Adipocyte (in vitro differentiated cells): ENCODE measurements at regions not wholly inside any gene's neighbourhood (a gene's known extent, or its start where the extent isn't known, plus 50 kb on each side); places are given as distances from the start of the nearest gene placed in this dataset.
"Not testable (repeated sequence)": the region's sequence is repeated elsewhere in the genome, so short reads cannot be mapped to it uniquely, and the experiment has no call there.

Experiments used
- DNase-seq: peaks from one replicate; pipeline ENCODE4 v3.0.0-alpha.2; 2015; ENCODE audit warnings: low read depth
- H3K27me3 ChIP-seq: replicated peaks from 2 replicates; pipeline ENCODE4 v1.7.0; 2013; ENCODE audit warnings: mild to moderate bottlenecking, low read length, moderate library complexity; ENCODE audit not compliant: control insufficient read depth, insufficient read depth
- H3K36me3 ChIP-seq: 2 replicates; pipeline ENCODE4 v1.7.0; 2013; ENCODE audit warnings: low read length, mild to moderate bottlenecking, moderate library complexity; ENCODE audit not compliant: control insufficient read depth, insufficient read depth, severe bottlenecking
- H3K4me1 ChIP-seq: 2 replicates; pipeline ENCODE4 v1.7.0; 2013; ENCODE audit warnings: mild to moderate bottlenecking, low read length, moderate library complexity; ENCODE audit not compliant: control insufficient read depth, insufficient read depth
- H3K4me3 ChIP-seq: 2 replicates; pipeline ENCODE4 v1.7.0; 2013; ENCODE audit warnings: mild to moderate bottlenecking, low read length, moderate library complexity
- H3K9ac ChIP-seq: 2 replicates; pipeline ENCODE4 v1.7.0; 2013; ENCODE audit warnings: mild to moderate bottlenecking, low read length, moderate library complexity
- H3K9me3 ChIP-seq: 2 replicates; pipeline ENCODE4 v1.7.0; 2013; ENCODE audit warnings: mild to moderate bottlenecking, low read length, moderate library complexity; ENCODE audit not compliant: control insufficient read depth

DNA sequence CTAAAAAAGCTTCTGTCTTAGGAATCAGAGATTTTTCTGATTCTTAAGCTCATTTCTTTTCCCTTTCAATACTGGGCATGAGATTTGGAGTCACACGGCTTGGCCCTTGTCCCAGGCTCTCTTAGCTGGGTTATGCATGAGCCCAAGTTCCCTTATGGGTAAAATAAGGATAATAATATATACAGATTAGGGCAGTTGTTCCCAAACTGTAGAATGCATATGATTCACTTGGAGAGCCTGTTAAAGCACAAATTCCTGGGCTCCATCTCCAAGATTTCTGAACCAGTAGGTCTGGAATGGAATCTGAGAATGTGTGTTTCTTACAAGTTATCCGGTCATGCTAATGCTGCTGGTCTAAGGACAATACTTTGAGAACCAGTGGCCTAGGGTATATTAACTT is 154.0 kb downstream of the REEP3 start:
- no peaks in the 10 kb centered on the region for H3K9me3 ChIP-seq
- DNase-seq = peak; percentile 47
- no peaks in the 10 kb centered on the region for H3K36me3 ChIP-seq

DNA sequence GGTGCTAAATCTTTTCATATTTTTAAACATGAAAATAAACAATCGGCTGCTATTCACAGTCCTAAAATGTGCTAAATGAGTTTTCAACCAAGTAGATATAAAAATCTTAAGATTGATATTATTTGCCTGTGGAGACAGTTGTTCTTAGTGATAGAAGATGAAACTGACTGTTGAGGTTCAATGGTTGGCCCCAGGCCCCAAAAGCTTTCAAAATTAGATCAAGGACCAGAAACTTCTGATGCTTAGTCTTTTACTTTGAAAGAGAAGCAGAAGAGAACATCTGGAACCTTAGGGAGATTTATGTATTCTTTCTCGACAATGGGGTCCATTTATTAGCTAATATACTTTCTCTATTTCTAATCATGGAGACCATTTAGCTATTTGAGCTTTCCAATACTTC is 155.8 kb downstream of the REEP3 start:
- Histone ChIP-seq H3K27me3 (no peaks in the 10 kb centered on the region), H3K36me3 (no peaks in the 10 kb centered on the region), H3K9ac (no peak overlapping the region), H3K4me1 (peaks cover 30% of the 10 kb centered on the region), H3K4me3 (no peak overlapping the region), H3K9me3 (no peaks in the 10 kb centered on the region)
- DNase-seq = no peak

More for the DNA sequence above, 154.0 kb downstream of the REEP3 start:
- Histone ChIP-seq H3K4me3 (no peak overlapping the region), H3K9ac (peak overlapping the region; percentile 64), H3K4me1 (peaks cover 39% of the 10 kb centered on the region), H3K27me3 (no peaks in the 10 kb centered on the region)

DNA sequence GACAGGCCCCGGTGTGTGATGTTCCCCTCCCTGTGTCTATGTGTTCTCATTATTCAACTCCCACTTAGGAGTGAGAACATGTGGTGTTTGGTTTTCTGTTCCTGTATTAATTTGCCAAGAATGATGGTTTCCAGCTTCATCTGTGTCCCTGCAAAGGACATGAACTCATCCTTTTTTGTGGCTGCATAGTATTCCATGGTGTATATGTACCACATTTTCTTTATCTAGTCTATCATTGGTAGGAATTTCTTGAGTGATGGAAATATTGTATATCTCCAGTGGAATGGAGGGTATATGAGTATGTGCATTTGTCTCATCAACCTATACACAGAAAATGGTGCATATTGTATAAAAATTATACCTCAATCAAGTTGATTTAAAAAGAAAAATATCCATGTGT is 159.3 kb downstream of the REEP3 start:
- H3K27me3 ChIP-seq, H3K36me3 ChIP-seq, H3K9me3 ChIP-seq, H3K9ac ChIP-seq, DNase-seq, H3K4me3 ChIP-seq: not testable (repeated sequence)
- H3K4me1 ChIP-seq = peaks cover 20% of the 10 kb centered on the region

- H3K4me1 ChIP-seq = peaks cover 19% of the 10 kb centered on the region
- peak overlapping the region; percentile 73 for H3K9ac ChIP-seq
- peak; percentile 95 for DNase-seq
- H3K36me3 ChIP-seq = no peaks in the 10 kb centered on the region
- peak overlapping the region; percentile 25 for H3K4me3 ChIP-seq
- H3K9me3 ChIP-seq = no peaks in the 10 kb centered on the region
- H3K27me3 ChIP-seq = no peaks in the 10 kb centered on the region
Measured at GRCh38 chr10:63681993-63682697, 160.9 kb downstream of the REEP3 start.

DNA sequence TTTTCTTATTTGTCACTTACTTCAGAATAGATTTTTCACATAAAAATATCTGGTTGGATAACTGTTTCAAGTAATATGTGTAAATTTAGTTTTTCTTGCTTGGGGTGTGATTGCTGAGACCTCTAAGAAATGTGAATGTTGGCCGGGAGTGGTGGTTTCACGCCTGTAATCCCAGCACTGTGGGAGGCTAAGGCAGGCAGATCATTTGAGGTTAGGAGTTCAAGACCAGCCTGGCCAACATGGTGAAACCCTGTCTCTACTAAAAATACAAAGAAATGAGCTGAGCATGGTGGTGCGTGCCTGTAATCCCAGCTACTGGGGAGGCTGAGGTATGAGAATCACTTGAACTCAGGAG is 161.5 kb downstream of the REEP3 start:
- Histone ChIP-seq H3K9ac (peak overlapping the region; percentile 73), H3K4me3 (peak overlapping the region; percentile 25), H3K4me1 (peaks cover 19% of the 10 kb centered on the region)
- not testable (repeated sequence) for H3K9me3 ChIP-seq, H3K36me3 ChIP-seq, H3K27me3 ChIP-seq, DNase-seq

GRCh38 chr10:63683223-63683622 is 162.0 kb downstream of the REEP3 start:
- Histone ChIP-seq H3K27me3 (no peaks in the 10 kb centered on the region), H3K36me3 (no peaks in the 10 kb centered on the region), H3K4me3 (no peak overlapping the region), H3K4me1 (peaks cover 19% of the 10 kb centered on the region), H3K9ac (no peak overlapping the region), H3K9me3 (no peaks in the 10 kb centered on the region)
- no peak for DNase-seq

DNA sequence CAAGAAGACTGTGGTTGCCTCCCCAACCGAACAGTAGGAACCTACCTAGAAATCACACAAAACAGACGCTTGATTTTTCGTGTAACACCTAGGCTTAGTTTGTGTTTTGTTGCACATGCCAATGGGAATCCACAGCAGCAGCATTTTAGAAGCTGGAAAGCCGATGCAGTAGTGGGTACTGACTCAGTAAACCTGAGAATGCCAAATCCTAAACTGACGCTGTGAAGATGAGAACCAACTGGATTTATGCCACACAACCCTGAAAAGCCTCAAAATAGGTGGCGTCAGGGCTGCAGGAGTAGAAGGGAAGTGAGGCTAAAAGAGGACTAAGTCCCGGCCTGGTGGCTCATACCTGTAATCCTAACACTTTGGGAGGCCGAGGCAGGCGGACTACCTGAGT is 162.5 kb downstream of the REEP3 start:
- peaks cover 19% of the 10 kb centered on the region for H3K4me1 ChIP-seq
- no peak for DNase-seq

DNA sequence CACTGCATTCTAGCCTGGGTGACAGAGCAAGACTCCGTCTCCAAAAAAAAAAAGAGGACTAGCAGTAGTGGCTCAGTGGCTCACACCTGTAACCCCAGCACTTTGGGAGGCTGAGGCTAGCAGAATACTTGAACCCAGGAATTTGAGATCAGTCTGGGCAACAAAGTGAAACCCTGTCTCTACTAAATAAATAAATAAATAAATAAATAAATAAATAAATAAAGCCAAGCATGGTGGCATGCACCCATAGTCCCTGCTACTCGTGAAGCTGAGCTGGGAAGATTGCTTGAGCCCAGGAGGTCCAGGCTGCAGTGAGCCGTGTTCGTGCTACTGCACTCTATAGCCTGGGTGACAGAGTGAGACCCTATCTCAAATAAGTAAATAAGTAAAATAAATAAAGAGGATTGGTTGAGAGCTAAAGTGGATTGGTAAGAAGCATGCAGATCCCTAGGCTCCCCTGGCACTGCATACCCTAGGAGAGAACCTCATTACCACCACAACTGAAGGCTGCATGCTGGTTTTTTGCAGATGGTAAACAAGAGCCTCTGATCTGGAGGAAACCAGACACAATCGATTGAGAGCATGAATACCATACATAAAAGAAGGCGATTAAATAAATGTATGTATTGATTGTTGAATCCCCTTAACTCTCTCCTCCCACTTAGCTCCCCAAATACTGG is 163.2 kb downstream of the REEP3 start:
- DNase-seq = no peak
- Histone ChIP-seq H3K9me3 (no peaks in the 10 kb centered on the region), H3K36me3 (no peaks in the 10 kb centered on the region), H3K4me3 (no peak overlapping the region), H3K27me3 (no peaks in the 10 kb centered on the region), H3K4me1 (peaks cover 19% of the 10 kb centered on the region), H3K9ac (no peak overlapping the region)

More for the DNA sequence above, 162.5 kb downstream of the REEP3 start:
- H3K36me3 ChIP-seq = no peaks in the 10 kb centered on the region
- no peak overlapping the region for H3K4me3 ChIP-seq
- no peaks in the 10 kb centered on the region for H3K27me3 ChIP-seq
- H3K9me3 ChIP-seq = no peaks in the 10 kb centered on the region
- H3K9ac ChIP-seq = no peak overlapping the region

DNA sequence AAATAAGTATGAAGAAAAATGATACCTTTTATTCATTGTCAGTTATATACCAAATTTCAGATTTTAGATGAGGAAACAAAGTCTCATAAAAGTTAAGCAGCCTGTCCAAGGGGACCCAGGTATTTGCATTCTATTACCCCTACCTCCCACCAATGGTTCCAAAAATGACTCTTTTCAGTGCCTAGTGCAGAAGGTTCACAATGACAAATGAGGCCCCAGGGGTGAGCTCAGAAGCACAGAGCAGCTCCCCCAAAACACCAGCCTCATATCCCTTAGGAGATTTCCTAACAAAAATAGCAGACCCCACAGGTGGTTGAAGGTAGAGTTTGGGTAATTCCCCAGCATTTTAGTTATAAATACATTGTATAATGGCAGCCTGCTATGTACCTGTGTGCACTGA is 168.6 kb downstream of the REEP3 start:
- no peak for DNase-seq
- H3K4me1 ChIP-seq = peaks cover 8% of the 10 kb centered on the region

GRCh38 chr10:63692220-63692896 is 171.2 kb downstream of the REEP3 start:
- Histone ChIP-seq H3K27me3 (no peaks in the 10 kb centered on the region), H3K9ac (no peak overlapping the region), H3K36me3 (no peaks in the 10 kb centered on the region), H3K4me3 (peak overlapping the region; percentile 2), H3K4me1 (peaks cover 17% of the 10 kb centered on the region), H3K9me3 (no peaks in the 10 kb centered on the region)
- no peak for DNase-seq

More for the DNA sequence above, 168.6 kb downstream of the REEP3 start:
- H3K9ac ChIP-seq = no peak overlapping the region
- H3K27me3 ChIP-seq = no peaks in the 10 kb centered on the region
- no peaks in the 10 kb centered on the region for H3K9me3 ChIP-seq
- no peak overlapping the region for H3K4me3 ChIP-seq
- no peaks in the 10 kb centered on the region for H3K36me3 ChIP-seq

DNA sequence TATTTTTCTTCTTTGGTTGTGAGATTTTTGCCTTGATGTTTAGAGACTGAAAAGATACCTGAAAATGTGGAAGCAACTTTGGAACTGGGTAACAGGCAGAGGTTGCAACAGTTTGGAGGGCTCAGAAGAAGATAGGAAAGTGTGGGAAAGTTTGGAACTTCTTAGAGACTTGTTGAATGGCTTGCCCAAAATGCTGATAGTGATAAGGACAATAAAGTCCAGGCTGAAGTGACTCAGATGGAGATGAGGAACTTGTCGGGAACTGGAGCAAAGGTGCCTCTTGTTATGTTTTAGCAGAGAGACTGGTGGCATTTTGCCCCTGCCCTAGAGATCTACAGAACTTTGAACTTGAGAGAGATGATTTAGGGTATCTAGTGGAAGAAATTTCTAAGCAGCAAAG is 171.8 kb downstream of the REEP3 start:
- H3K4me3 ChIP-seq, H3K9me3 ChIP-seq, H3K36me3 ChIP-seq, H3K9ac ChIP-seq, DNase-seq, H3K27me3 ChIP-seq: not testable (repeated sequence)
- peaks cover 20% of the 10 kb centered on the region for H3K4me1 ChIP-seq
